Suprapubic skin (tissue), 4 donors: ENCODE measurements at regions not wholly inside any gene's neighbourhood (a gene's known extent, or its start where the extent isn't known, plus 50 kb on each side); places are given as distances from the start of the nearest gene placed in this dataset.

Source experiments
- DNase-seq, 2 donors: peaks; one replicate each; pipeline ENCODE4 v3.0.0-alpha.2; 2019; ENCODE audit warnings: low spot score in 2 of 2
- H3K27ac ChIP-seq: fragments of 200-600 bp; sonication (generic); one replicate; pipeline ENCODE4 v1.5.1; 2019
- H3K27me3 ChIP-seq: fragments of 200-600 bp; sonication (generic); one replicate; pipeline ENCODE4 v1.5.1; 2019
- H3K36me3 ChIP-seq: fragments of 200-600 bp; sonication (generic); one replicate; pipeline ENCODE4 v1.5.1; 2019
- H3K4me1 ChIP-seq: fragments of 200-600 bp; sonication (generic); one replicate; pipeline ENCODE4 v1.5.1; 2019
- H3K4me3 ChIP-seq: fragments of 200-600 bp; sonication (generic); one replicate; pipeline ENCODE4 v1.5.1; 2019; ENCODE audit warnings: mild to moderate bottlenecking
- H3K9me3 ChIP-seq: fragments of 200-600 bp; sonication (generic); one replicate; pipeline ENCODE4 v1.5.1; 2019
- CTCF ChIP-seq, 2 donors: fragments of 200-600 bp in 1 of 2; fragments of 450-650 bp in 1 of 2; sonication (generic) in 1 of 2; IDR thresholded peaks; one replicate each; pipeline ENCODE4 v1.5.1; 2016 to 2019; ENCODE audit warnings: antibody characterized with exemption in 2 of 2, mild to moderate bottlenecking in 1 of 2, moderate library complexity in 1 of 2
- EP300 ChIP-seq: sonication (generic); formaldehyde crosslinking; IDR thresholded peaks from one replicate; pipeline ENCODE4 v1.6.1; 2017; ENCODE audit warnings: antibody characterized with exemption
- POLR2A ChIP-seq, 2 donors: fragments of 450-650 bp; IDR thresholded peaks; one replicate each; pipeline ENCODE4 v1.6.1; 2017; ENCODE audit warnings: antibody characterized with exemption in 2 of 2, mild to moderate bottlenecking in 2 of 2, moderate library complexity in 2 of 2
- POLR2AphosphoS5 ChIP-seq, 3 donors: sonication (generic); formaldehyde crosslinking; IDR thresholded peaks; one replicate each; pipeline ENCODE4 v1.6.1; 2017; ENCODE audit warnings: antibody characterized with exemption in 3 of 3
- WGBS: methylation state at CpG from one replicate; pipeline ENCODE4 v1.1.5; 2018; 5-methylcytosine and 5-hydroxymethylcytosine counted together

- Histone ChIP-seq H3K27me3 (no peaks in the 10 kb centered on the region), H3K4me3 (no peak overlapping the region)
- no peak for DNase-seq
These were observed 95.8 kb upstream of the CACUL1 start for GRCh38 chr10:118850418-118851061.

GRCh38 chr10:118851062-118852035 is 96.6 kb upstream of the CACUL1 start:
- Histone ChIP-seq H3K9me3 (no peaks in the 10 kb centered on the region), H3K36me3 (no peaks in the 10 kb centered on the region), H3K4me3 (no peak overlapping the region), H3K4me1 (peaks cover 2% of the 10 kb centered on the region), H3K27me3 (no peaks in the 10 kb centered on the region), H3K27ac (no peak overlapping the region)
- WGBS = 88% methylated on average over 9 of the region's 9 CpGs
- DNase-seq = no peak
- TF ChIP-seq POLR2A (IDR thresholded peaks at IDR 0.05) = no peak
- no peak for TF ChIP-seq EP300
- TF ChIP-seq POLR2AphosphoS5 (IDR thresholded peaks at IDR 0.05) = no peak

More at GRCh38 chr10:118850418-118851061, 95.8 kb upstream of the CACUL1 start:
- WGBS = 49% methylated on average over 3 of the region's 3 CpGs
- no peak overlapping the region for H3K27ac ChIP-seq
- TF ChIP-seq CTCF (IDR thresholded peaks at IDR 0.05) = peak in 1 of 2 donors; percentile 62
- no peak for TF ChIP-seq POLR2AphosphoS5 (IDR thresholded peaks at IDR 0.05)
- TF ChIP-seq EP300 = no peak
- H3K4me1 ChIP-seq = peaks cover 2% of the 10 kb centered on the region
- no peaks in the 10 kb centered on the region for H3K9me3 ChIP-seq
- H3K36me3 ChIP-seq = no peaks in the 10 kb centered on the region

- Histone ChIP-seq H3K4me3 (no peak overlapping the region), H3K4me1 (peaks cover 2% of the 10 kb centered on the region), H3K36me3 (no peaks in the 10 kb centered on the region), H3K9me3 (peaks cover 6% of the 10 kb centered on the region), H3K27ac (no peak overlapping the region), H3K27me3 (no peaks in the 10 kb centered on the region)
- WGBS = 93% methylated on average over 4 of the region's 6 CpGs
- TF ChIP-seq POLR2A (IDR thresholded peaks at IDR 0.05) = no peak
- TF ChIP-seq POLR2AphosphoS5 (IDR thresholded peaks at IDR 0.05) = no peak
- no peak for TF ChIP-seq EP300
- no peak for DNase-seq
These were observed 99.1 kb upstream of the CACUL1 start for GRCh38 chr10:118853916-118854315.

GRCh38 chr10:118856106-118856505 is 101.3 kb upstream of the CACUL1 start:
- TF ChIP-seq EP300 (no peak), CTCF (IDR thresholded peaks at IDR 0.05) (no peak), POLR2AphosphoS5 (IDR thresholded peaks at IDR 0.05) (no peak), POLR2A (IDR thresholded peaks at IDR 0.05) (no peak)
- Histone ChIP-seq H3K9me3 (peaks cover 6% of the 10 kb centered on the region), H3K36me3 (no peaks in the 10 kb centered on the region), H3K27ac (no peak overlapping the region), H3K4me3 (no peak overlapping the region), H3K4me1 (no peaks in the 10 kb centered on the region), H3K27me3 (no peaks in the 10 kb centered on the region)
- DNase-seq = no peak
- WGBS = 97% methylated on average over 3 of the region's 3 CpGs

GRCh38 chr10:118865998-118866693 is 111.4 kb upstream of the CACUL1 start:
- no peak overlapping the region for H3K4me3 ChIP-seq
- no peaks in the 10 kb centered on the region for H3K36me3 ChIP-seq
- WGBS = 58% methylated on average over 6 of the region's 6 CpGs
- no peak for DNase-seq
- no peak for TF ChIP-seq CTCF (IDR thresholded peaks at IDR 0.05)
- no peak for TF ChIP-seq EP300
- peaks cover 11% of the 10 kb centered on the region for H3K4me1 ChIP-seq
- H3K27ac ChIP-seq = no peak overlapping the region
- no peaks in the 10 kb centered on the region for H3K9me3 ChIP-seq
- no peaks in the 10 kb centered on the region for H3K27me3 ChIP-seq
